DOHH2 (cell line): ENCODE measurements at regions not wholly inside any gene's neighbourhood (a gene's known extent, or its start where the extent isn't known, plus 50 kb on each side); places are given as distances from the start of the nearest gene placed in this dataset.
"Not testable (repeated sequence)": the region's sequence is repeated elsewhere in the genome, so short reads cannot be mapped to it uniquely, and the experiment has no call there.

Source experiments
- H3F3A ChIP-seq: fragments of 200-600 bp; sonication (generic), shearing (Covaris generic); 2 replicates; pipeline ENCODE4 v1.6.0; 2016; ENCODE audit warnings: antibody characterized with exemption, mild to moderate bottlenecking; ENCODE audit not compliant: control insufficient read depth, insufficient read depth
- H3K27ac ChIP-seq: fragments of 200-600 bp; sonication (generic); 2 replicates; pipeline ENCODE4 v1.5.1; 2014; ENCODE audit warnings: low read depth, mild to moderate bottlenecking, low read length, moderate library complexity
- H3K27me3 ChIP-seq: fragments of 200-600 bp; sonication (generic); 2 replicates; pipeline ENCODE4 v1.6.1; 2014; ENCODE audit warnings: mild to moderate bottlenecking, low read length, mixed read lengths; ENCODE audit not compliant: control insufficient read depth
- H3K36me3 ChIP-seq: fragments of 200-600 bp; sonication (generic); 2 replicates; pipeline ENCODE4 v1.6.1; 2014; ENCODE audit warnings: mild to moderate bottlenecking, low read length, moderate library complexity, mixed read lengths; ENCODE audit not compliant: control insufficient read depth
- H3K4me1 ChIP-seq: fragments of 200-600 bp; sonication (generic); 2 replicates; pipeline ENCODE4 v1.6.1; 2014; ENCODE audit warnings: mild to moderate bottlenecking, low read length, mixed read lengths; ENCODE audit not compliant: control insufficient read depth
- H3K4me2 ChIP-seq: fragments of 200-600 bp; sonication (generic); 2 replicates; pipeline ENCODE4 v1.6.0; 2014; ENCODE audit warnings: mild to moderate bottlenecking, low read length, moderate library complexity
- H3K4me3 ChIP-seq: fragments of 200-600 bp; sonication (generic); 2 replicates; pipeline ENCODE4 v1.5.1; 2014; ENCODE audit warnings: mild to moderate bottlenecking, low read length, mixed read lengths
- H3K79me2 ChIP-seq: fragments of 200-600 bp; sonication (generic); 2 replicates; pipeline ENCODE4 v1.6.1; 2014; ENCODE audit warnings: mild to moderate bottlenecking, low read length, mixed read lengths; ENCODE audit not compliant: control insufficient read depth
- H3K9me2 ChIP-seq: fragments of 200-600 bp; sonication (generic); replicated peaks from 2 replicates; pipeline ENCODE4 v1.6.1; 2014; ENCODE audit warnings: mild to moderate bottlenecking, low read length, mixed read lengths; ENCODE audit not compliant: control insufficient read depth
- H3K9me3 ChIP-seq: fragments of 200-600 bp; sonication (generic); 2 replicates; pipeline ENCODE4 v1.6.1; 2014; ENCODE audit warnings: antibody characterized with exemption, low read length, mixed read lengths; ENCODE audit not compliant: control insufficient read depth, insufficient read depth
- H4K20me1 ChIP-seq: fragments of 200-600 bp; sonication (generic); 2 replicates; pipeline ENCODE4 v1.6.0; 2014; ENCODE audit warnings: low read depth, mild to moderate bottlenecking, antibody characterized with exemption, low read length, moderate library complexity; ENCODE audit not compliant: control insufficient read depth, insufficient read depth
- CTCF ChIP-seq: fragments of 200-600 bp; sonication (generic); IDR thresholded peaks from one replicate; pipeline ENCODE4 v1.5.1; 2014; ENCODE audit warnings: antibody characterized with exemption, mild to moderate bottlenecking, low read depth, low read length; ENCODE audit not compliant: poor library complexity, severe bottlenecking
- EZH2phosphoT487 ChIP-seq: fragments of 200-600 bp; sonication (generic); IDR thresholded peaks from 2 replicates; pipeline ENCODE4 v1.6.1; 2017; ENCODE audit warnings: borderline replicate concordance, mild to moderate bottlenecking, antibody characterized with exemption, low read length, moderate library complexity, mixed read lengths

- H3F3A ChIP-seq, H3K36me3 ChIP-seq, H3K27me3 ChIP-seq, H3K79me2 ChIP-seq, H3K4me2 ChIP-seq, H4K20me1 ChIP-seq, H3K9me2 ChIP-seq, H3K4me1 ChIP-seq, H3K4me3 ChIP-seq, H3K27ac ChIP-seq, H3K9me3 ChIP-seq: not testable (repeated sequence)
These were observed 54.5 kb upstream of the FRG2C start for GRCh38 chr3:75609598-75609997.

- Histone ChIP-seq H3K36me3 (no peaks in the 10 kb centered on the region), H3K4me3 (no peak overlapping the region), H3K27ac (no peak overlapping the region), H3K79me2 (no peaks in the 10 kb centered on the region), H3K27me3 (no peaks in the 10 kb centered on the region), H3K4me2 (no peak overlapping the region), H4K20me1 (no peaks in the 10 kb centered on the region), H3K9me3 (no peaks in the 10 kb centered on the region), H3F3A (no peaks in the 10 kb centered on the region), H3K9me2 (no peaks in the 10 kb centered on the region), H3K4me1 (no peaks in the 10 kb centered on the region)
- TF ChIP-seq EZH2phosphoT487 = no peak
- no peak for TF ChIP-seq CTCF
These were observed 53.4 kb upstream of the FRG2C start for GRCh38 chr3:75610773-75611172.

- H3K4me3 ChIP-seq, H3K9me2 ChIP-seq, H3K27ac ChIP-seq, H3K27me3 ChIP-seq, H3K36me3 ChIP-seq, H3F3A ChIP-seq, H3K4me2 ChIP-seq, H4K20me1 ChIP-seq, H3K4me1 ChIP-seq, H3K79me2 ChIP-seq, H3K9me3 ChIP-seq: not testable (repeated sequence)
These were observed 52.2 kb upstream of the FRG2C start for GRCh38 chr3:75611724-75612460.
